GM21723 (cell line): ENCODE measurements at regions not wholly inside any gene's neighbourhood (a gene's known extent, or its start where the extent isn't known, plus 50 kb on each side); places are given as distances from the start of the nearest gene placed in this dataset.

Experiments used
- ATAC-seq: cut with Tn5 transposase; IDR thresholded peaks from one replicate; pipeline ENCODE4 v1.9.1; 2021; ENCODE audit warnings: mild to moderate bottlenecking, moderate library complexity; ENCODE audit not compliant: unreplicated experiment

DNA sequence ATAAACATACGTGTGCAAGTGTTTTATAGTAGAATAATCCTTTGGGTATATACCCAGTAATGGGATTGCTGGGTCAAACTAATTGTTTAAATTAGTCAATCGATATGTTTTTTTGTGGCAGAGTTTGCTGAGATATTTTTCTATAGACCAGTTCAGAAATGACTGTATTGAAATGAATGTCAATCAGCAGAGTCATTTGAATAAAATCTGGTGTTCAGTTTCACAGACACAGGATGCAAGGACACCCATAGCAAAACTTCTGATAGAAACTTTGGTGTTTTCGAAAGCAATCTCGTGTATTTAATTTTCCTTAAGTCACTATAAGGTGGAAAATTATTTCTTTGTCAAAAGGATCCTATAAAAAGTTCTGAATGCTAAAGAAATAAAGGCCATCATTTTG lies 434.4 kb downstream of the RAP2B start:
- ATAC-seq = no peak

DNA sequence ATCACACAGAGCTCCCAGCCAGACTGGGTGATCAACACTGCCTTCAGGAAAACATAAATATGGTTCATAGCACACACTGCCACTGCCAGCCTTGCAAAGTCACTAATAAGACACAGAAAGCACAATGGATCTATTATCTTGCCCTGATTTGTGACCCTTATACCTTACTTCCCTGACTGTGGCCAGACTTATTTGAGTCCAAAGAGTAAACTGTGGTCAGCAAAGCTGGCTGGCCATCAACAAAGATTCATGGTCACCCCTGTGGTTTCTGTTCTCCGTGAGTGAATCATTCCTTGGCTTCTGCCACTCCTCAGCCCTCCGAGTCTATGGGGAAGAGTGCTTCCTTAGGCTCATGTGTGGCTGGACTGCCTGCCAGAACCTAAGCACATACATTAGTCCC lies 437.7 kb downstream of the RAP2B start:
- ATAC-seq = no peak

DNA sequence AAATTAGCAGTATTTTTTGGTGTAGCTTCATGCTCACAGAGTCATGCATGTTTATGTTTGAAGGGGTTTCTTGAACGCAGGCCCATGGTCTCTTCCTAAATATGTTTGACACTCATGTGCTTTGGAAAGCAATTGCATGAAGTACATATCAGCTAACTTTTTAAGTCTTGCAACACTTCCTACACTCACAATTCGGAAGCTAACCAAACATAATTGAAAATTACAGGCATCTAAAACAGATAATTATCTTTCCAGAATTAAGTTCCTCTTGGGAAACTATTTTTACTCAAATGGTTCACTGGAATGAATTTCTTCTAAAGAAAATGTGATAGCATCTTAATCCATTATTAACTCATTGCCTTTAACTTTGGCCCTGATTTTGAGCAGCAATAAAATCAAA lies 438.9 kb downstream of the RAP2B start:
- ATAC-seq = no peak

DNA sequence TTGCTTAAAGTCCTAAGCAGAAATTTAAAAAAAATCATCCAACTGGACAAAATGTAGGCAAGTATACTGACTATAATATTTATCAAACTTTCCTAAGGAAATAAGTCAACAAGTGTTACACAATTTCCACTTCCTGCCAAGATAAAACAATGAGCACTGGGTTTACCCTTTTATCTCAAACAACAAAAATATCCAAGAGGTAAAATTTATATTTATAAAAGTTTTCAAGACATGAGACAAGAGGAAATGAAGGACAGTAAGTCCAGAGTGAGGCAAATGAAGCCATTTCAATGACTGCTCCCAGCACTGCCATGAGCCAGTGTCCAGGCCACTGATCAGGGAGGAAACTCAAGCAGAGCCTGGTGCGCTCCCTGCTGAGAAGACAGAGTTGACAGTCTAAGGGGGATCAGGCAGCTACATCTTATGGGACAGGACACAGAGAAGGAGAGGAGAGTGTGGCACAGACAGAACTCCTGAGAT lies 439.4 kb downstream of the RAP2B start:
- ATAC-seq = no peak

DNA sequence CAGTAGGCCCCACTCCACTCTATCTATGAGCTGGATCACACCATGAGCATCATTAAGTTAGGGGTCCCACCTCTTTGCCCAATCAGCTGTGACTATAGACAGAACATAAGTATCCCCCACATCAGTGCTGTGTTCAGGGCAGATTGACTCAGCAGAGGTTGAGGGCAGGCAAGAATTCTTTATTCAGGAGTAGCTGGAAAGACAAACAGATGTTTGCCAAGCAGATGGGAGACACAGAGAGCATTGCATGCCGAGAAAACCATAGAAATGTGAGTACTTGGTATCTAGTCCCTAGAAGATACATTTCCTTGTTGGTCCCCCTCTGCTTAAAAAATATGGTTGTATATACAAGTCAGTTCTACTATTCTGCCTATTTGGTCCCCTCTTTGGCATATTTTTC lies 440.8 kb downstream of the RAP2B start:
- ATAC-seq = no peak

DNA sequence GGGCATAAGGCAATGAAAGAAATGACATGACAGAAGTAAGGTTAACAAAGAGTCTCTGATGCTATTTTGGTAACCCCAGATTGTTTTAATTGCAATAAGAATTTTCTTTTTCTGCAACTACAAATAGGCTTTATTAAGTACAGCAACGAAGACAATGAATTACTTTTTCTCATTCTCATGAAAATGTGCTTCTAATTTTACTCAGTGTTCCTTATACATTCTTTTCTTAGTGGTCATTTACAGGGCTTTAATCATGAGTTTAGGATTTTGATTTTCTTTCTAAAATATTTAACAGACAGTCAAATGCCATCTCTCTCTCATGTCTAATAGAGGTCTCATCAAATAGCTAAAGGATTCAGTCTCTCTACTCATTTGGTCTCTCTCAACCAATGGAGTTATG lies 452.1 kb downstream of the RAP2B start:
- ATAC-seq = no peak

DNA sequence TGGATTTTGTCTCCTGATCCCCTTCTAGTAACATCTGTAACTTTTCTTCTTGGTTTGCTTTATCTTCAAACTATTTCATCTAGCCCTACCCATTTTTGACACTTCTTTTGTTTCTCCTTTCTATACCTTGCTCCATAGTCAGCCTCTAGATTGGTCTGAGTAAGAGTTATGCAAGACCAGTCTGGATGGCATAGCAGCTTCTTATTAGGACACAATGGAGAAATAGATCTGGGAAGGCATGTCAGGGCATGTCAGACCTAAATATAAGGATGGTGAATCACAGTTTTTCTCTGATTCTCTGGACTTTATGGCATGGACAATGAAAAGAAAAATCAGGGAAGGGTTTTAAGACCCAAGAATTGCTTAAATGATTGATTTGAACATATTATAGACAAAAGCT lies 452.5 kb downstream of the RAP2B start:
- ATAC-seq = no peak

DNA sequence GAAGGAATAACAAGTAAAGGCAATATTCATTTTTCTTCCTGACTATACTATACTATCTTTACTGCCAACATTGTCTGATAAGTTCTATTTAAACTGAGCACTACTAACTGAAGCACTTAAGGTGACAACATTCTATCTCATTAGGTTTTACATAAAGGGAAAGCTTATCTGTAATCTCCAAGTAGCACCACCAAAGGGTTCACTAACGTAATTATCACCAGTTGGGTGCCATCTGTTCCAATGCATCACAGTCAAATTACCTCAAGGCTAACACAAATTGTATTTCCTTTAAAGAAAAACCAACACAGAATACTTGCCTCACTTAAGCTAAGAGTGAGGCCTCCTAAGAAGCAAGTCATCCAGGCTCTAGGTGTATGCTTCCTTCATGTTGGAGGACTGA lies 453.8 kb downstream of the RAP2B start:
- no peak for ATAC-seq

DNA sequence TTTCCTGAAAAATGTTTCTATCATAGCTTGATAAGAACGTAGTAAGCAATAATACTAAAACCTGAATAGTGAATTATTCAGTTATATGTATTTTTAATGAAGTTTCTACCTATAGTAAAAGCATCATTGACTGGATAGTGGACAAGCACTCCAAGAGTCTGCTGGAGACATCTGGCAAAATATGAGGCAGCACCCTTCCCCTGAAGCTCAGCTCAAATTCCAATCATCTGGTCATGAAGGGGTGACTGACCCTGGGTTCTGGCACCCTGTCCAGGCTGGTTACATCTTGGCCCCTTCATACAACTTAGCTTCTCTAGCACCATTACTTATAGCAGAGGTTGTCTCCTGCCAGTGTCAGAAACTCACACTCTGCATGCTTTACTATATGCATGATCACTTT lies 455.4 kb downstream of the RAP2B start:
- no peak for ATAC-seq

DNA sequence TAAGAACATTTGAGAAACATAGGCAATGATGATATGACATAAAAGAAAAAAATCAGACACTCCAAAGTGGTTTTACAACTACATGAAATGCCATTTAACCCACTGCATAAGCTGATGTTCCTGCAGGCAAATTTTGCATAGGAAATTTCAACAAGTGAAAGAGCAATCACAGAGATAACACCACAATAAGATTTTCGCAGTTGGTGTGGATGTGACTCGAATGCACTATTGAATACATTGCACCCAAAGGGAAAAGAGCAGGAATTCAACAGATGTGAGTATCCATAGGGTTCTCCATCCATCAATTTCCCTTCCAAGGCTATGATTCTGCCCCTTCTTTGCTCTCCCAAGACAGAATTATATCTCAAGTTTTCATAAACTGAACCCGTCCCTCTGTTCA lies 456.1 kb downstream of the RAP2B start:
- no peak for ATAC-seq

DNA sequence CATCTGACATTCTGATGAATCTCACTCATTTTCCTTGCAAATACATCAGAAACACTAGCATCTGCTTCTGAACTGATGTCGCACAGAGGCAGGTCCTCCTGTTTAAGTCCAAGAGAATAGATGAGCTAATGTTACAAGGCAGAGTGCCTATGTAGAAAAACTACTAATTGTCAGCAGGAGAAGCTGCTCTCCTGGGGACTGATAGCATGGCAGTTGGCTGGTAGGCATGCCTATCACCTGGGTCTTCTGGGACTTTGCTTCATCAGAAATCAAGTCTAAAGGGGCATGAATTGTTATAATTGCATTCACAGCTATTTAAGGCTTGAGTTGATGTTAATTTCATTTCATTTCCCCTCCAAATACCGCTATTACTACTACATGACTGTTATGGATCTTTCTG lies 457.2 kb downstream of the RAP2B start:
- no peak for ATAC-seq

DNA sequence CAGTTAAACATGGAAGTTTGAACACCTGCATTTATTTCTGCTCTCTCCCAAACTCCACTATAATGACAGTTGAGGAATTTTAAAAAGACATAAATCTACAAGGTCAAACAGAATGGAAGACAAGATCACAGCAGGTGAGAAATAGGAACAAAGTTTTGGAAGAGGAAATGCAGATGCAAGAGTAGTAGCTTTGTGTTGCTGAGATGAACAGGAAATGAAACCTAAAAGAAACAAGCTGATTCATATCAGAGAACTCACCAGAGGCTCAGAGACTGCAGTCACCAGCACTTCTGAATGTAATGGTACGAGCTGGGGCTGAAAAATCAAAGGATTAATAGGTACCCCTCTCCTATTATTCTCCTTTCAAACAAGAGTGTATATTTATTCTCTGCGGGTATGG lies 459.9 kb downstream of the RAP2B start:
- peak; percentile 97 for ATAC-seq

DNA sequence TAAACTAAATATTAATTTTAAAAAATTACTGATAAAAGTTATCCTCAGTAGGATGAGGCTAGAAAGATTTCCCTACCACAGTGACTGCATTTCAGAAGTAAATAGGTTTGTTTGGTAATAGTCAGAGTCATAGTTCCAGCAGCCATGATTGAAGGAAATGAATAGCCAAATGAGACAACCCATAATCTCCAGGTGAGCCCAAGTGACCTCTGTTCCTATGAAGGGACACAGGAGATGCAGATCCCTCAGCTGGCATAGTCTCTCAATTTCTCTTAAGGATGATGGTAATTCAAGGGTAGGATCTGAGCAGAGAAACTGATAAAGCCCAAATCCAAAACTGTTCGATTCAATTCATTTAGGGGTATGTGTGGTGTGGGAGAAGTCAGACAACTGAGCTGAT lies 461.8 kb downstream of the RAP2B start:
- ATAC-seq = no peak

DNA sequence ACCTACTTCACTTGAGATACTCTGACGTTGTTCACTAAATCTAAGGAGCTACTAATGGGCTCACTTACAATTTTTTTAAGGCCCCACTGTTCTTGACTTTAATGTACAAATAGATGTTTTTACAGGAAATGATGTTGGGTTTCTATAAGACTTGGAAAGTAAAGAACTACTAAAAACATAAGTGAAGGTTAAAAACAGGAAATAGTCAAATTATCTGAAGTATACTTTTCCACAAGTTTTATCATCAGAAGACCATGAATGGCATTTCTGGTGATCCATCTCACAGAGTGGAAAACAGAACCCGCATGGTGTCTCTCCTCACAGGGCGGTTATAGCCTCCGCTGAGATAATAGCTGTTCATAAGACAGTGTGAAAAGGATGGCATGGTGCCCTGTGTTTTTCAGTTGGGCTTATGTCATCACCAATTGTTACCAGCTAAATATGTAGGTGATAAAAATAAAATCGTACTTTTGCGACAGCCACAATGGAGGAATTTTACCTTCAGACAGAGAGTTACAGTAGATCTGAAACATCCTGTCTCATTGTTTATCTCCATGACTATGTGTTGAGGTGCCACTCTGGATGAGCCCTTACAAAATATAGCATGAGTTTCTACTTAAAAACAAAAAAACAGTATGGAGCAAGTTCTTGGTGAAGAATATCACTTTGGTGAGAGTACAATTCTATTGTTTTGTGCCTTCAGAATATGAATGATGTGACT lies 462.4 kb downstream of the RAP2B start:
- no peak for ATAC-seq

DNA sequence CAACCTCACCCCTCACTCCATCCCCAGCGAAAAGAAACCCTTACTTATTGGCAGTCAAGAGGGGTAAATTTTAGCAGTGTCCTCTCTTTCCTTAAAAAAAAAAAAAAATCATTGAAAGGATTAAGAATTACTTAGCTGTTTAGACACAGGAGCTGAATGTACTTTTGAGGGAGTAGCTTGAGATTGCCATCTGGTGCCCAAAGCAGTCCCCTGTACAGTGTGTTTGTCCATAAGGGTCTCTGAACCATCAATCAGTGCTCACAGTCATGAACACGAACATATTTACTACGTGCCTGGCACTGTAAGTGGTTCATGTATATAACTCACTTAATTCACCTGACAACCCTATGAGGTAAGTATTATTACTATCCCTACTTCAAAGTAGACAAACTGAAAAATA lies 463.5 kb downstream of the RAP2B start:
- no peak for ATAC-seq

DNA sequence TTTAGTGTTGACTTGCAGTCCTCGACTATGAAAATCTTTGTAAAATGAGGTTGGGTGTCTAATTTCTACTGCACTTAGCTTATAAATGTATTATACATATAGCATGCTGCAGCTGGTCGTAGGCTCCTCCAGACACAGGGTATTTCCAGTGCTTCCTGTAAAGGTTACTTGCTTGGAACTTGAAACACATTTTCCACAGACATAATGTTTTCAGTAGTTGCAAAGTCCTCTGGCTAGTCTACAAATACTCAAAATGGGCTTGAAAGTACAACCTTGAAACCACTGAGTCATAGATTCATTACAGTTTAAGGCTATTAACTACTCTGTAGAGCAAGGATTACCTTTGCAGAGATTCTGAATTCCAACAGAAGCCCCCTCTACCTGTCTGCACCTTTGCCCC lies 464.1 kb downstream of the RAP2B start:
- ATAC-seq = no peak

DNA sequence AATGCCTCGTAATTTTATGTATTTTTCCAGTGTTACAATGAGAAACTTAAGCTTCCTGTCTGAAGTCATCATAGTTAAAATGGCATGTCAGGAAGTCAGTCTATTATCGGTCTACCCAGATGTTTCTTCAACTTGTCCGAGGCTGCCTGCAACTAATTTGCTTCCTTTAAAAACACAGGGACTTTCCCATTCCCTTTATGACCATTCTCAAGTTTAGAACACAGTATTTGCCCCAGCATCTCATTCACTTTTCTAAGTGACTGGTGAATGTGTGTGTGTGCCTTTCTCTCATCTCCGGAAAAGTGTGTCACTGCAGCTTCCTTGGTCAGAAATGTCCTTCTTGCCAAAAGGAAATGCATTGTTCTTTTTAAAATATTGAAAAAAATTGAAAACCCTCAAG lies 466.6 kb downstream of the RAP2B start:
- ATAC-seq = peak; percentile 42

DNA sequence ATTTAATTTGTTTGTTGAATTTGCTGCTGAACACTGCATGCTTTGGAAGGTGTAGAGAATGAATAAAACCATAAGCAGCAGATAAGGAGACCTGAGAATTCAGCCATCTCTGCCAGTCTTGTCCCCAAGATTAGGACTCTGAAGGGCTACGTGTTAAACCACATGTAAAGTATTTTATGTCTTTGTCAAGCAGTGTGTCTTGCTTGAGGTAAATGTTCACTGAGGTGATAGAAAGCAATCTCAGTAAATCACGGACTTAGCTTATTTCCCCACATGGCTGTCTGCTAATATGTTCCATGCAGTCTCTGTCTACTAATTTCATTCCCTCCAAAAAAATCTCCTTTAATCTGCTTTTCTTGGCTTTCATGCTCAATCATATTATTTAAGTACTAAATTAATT lies 467.1 kb downstream of the RAP2B start:
- no peak for ATAC-seq

DNA sequence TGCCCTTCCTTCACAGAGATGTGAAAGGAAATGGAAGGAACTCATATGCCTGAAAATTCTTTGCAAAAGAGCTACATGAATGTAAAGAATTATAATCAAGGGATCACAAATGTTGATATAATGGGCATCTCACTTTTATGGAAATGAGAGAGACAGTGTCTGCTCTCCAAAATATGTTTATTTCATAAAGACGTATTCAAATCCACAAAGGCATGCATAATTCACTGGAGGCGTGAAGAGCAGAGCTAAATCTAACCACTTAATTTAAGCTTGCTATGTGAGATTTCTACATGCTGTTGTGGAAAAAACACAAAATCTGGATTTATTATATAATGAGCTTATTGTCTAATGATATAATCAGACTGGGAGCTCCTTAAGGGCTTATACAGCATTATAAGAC lies 469.1 kb downstream of the RAP2B start:
- no peak for ATAC-seq

DNA sequence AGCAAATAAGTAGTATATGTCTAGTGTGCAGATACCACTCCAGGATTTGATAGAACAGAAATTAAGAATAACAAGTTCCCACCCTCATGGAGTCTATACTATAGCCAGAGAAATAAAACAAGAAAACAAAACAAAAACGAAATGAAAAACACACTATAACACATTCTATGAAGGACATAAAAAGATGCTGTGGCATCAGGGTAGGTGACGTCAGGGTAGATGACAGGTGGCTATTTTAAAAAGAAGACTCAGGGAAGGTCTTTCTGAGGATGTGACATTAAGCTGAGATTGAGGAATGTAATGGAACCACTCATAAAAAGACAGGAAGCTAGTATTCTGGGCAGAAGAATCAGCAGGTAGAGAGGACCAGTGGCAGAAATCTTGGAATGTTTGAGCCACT lies 469.6 kb downstream of the RAP2B start:
- ATAC-seq = no peak

DNA sequence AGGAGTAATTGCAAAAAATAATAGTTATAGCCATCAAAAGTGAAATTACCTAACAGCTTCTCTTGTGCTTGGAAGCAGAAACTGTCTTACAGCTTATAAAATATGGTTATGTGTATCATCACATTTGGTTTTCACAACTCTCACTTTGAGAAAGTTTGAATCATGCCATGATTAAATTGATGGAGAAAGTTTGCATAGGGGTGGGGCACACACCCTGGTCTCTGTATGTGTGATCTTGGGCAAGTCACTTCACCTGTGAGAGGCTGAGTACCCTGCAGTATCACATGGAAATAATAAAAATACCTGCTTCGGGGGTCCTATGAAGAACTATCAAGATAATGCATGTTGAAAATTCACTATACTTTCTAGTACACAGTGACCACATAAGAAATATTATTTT lies 471.4 kb downstream of the RAP2B start:
- no peak for ATAC-seq

DNA sequence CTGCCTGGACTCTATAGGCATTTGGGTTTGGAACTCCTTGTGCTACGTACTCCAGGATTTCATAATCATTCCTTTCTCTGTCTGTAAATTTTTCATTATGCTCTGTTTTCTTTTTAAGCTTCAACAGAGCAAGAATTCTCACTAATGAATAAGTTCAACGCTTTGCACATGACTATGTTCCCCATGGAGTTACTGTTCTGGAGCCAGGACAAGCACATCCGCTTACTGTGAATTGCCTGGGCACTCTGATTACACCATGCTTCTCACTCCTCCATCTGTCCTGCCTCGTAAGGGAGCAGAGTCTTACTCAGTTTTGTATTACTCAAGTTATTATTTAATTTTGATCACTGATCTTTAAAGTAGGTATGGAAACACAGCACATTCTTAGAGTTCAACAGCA lies 472.7 kb downstream of the RAP2B start:
- ATAC-seq = no peak

DNA sequence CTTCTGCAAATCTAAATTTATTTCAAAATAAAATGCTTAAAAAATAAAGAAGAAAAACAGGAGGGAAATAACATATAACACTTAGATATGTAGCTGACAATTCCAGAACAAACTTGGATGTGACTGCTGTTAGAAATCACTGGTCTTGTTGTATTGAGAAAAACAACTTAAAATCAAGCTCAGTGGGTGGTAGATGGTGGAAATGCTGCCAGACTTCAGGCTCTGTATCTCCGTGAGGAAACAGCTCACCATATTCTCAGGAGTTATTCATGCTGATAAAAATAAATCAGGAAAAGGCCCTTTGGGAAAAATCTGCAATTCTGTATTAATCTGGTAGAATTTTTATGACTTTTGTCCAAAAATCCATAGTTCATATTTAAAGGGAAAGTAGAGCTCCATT lies 477.6 kb downstream of the RAP2B start:
- ATAC-seq = no peak
